ENCODE measurements at regions not wholly inside any gene's neighbourhood (a gene's known extent, or its start where the extent isn't known, plus 50 kb on each side); places are given as distances from the start of the nearest gene placed in this dataset.

GRCh38 chr6:119407156-119407555 lies 57.6 kb upstream of the MAN1A1 start:
- TF ChIP-seq, protein P1, sequence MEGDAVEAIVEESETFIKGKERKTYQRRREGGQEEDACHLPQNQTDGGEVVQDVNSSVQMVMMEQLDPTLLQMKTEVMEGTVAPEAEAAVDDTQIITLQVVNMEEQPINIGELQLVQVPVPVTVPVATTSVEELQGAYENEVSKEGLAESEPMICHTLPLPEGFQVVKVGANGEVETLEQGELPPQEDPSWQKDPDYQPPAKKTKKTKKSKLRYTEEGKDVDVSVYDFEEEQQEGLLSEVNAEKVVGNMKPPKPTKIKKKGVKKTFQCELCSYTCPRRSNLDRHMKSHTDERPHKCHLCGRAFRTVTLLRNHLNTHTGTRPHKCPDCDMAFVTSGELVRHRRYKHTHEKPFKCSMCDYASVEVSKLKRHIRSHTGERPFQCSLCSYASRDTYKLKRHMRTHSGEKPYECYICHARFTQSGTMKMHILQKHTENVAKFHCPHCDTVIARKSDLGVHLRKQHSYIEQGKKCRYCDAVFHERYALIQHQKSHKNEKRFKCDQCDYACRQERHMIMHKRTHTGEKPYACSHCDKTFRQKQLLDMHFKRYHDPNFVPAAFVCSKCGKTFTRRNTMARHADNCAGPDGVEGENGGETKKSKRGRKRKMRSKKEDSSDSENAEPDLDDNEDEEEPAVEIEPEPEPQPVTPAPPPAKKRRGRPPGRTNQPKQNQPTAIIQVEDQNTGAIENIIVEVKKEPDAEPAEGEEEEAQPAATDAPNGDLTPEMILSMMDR (IDR thresholded peaks at IDR 0.05): no peak
- TF ChIP-seq POLR2AphosphoS5 (IDR thresholded peaks at IDR 0.05) (no peak), POLR2A (IDR thresholded peaks at IDR 0.05) (no peak), EP300 (IDR thresholded peaks at IDR 0.05) (no peak)

Data from gastroesophageal sphincter (tissue), 3 donors.